SK-N-SH treated with all-trans-retinoic acid at 6 μM for 48 hours (cell line): ENCODE measurements at regions not wholly inside any gene's neighbourhood (a gene's known extent, or its start where the extent isn't known, plus 50 kb on each side); places are given as distances from the start of the nearest gene placed in this dataset.

Experiments used
- ARNTL ChIP-seq: fragments of 450-650 bp; formaldehyde crosslinking; IDR thresholded peaks from 2 replicates; pipeline ENCODE4 v1.5.0; 2020; ENCODE audit warnings: low read depth, mild to moderate bottlenecking, moderate library complexity, borderline replicate concordance
- OSR1 ChIP-seq: fragments of 250-450 bp; sonication (Bioruptor Pico); IDR thresholded peaks from 2 replicates; pipeline ENCODE4 v1.8.0; 2022; ENCODE audit warnings: moderate library complexity, mild to moderate bottlenecking, inconsistent platforms
- PATZ1 ChIP-seq: fragments of 250-450 bp; sonication (Bioruptor Pico); IDR thresholded peaks from 2 replicates; pipeline ENCODE4 v1.8.0; 2020; ENCODE audit warnings: mild to moderate bottlenecking, moderate library complexity, borderline replicate concordance
- TOX ChIP-seq: fragments of 250-450 bp; sonication (Bioruptor Pico); IDR thresholded peaks from 2 replicates; pipeline ENCODE4 v1.8.0; 2021; ENCODE audit warnings: mild to moderate bottlenecking, moderate library complexity, borderline replicate concordance

- TF ChIP-seq TOX (CRISPR knock-in tag) (no peak), ARNTL (CRISPR knock-in tag) (no peak), OSR1 (CRISPR knock-in tag) (no peak), PATZ1 (no peak)
Observed at GRCh38 chr9:78131969-78132700, 100.5 kb upstream of the GNAQ start.
